Spleen (tissue), 11 donors: ENCODE measurements at regions not wholly inside any gene's neighbourhood (a gene's known extent, or its start where the extent isn't known, plus 50 kb on each side); places are given as distances from the start of the nearest gene placed in this dataset.

Experiments used
- DNase-seq: peaks from one replicate; pipeline ENCODE4 v3.0.0-alpha.2; 2020
- H3K27ac ChIP-seq, 8 donors: fragments of 200-600 bp; sonication (generic) in 7 of 8; 1 replicate in 4 of 8; 2 replicates in 4 of 8; pipeline versions ENCODE4 v1.5.0 to v1.8.0; 2016 to 2021; ENCODE audit warnings: inconsistent platforms in 4 of 8, mild to moderate bottlenecking in 4 of 8, moderate library complexity in 1 of 8
- H3K27me3 ChIP-seq, 7 donors: fragments of 200-600 bp; sonication (generic) in 6 of 7; replicated peaks in 1 of 7; 1 replicate in 4 of 7; 2 replicates in 3 of 7; pipeline versions ENCODE4 v1.5.0 to v1.8.0; 2016 to 2021; ENCODE audit warnings: inconsistent platforms in 3 of 7, mild to moderate bottlenecking in 1 of 7
- H3K36me3 ChIP-seq, 6 donors: fragments of 200-600 bp; sonication (generic) in 5 of 6; 1 replicate in 4 of 6; 2 replicates in 2 of 6; pipeline versions ENCODE4 v1.5.0 to v1.8.0; 2016 to 2021; ENCODE audit warnings: inconsistent platforms in 2 of 6
- H3K4me1 ChIP-seq, 6 donors: fragments of 200-600 bp; sonication (generic) in 5 of 6; 1 replicate in 3 of 6; 2 replicates in 3 of 6; pipeline versions ENCODE4 v1.5.0 to v1.8.0; 2016 to 2021; ENCODE audit warnings: inconsistent platforms in 3 of 6
- H3K4me3 ChIP-seq, 8 donors: fragments of 200-600 bp; sonication (generic) in 7 of 8; 1 replicate in 4 of 8; 2 replicates in 4 of 8; pipeline versions ENCODE4 v1.5.0 to v1.8.0; 2016 to 2021; ENCODE audit warnings: inconsistent platforms in 4 of 8, mild to moderate bottlenecking in 4 of 8, moderate library complexity in 2 of 8
- H3K9me3 ChIP-seq, 8 donors: fragments of 200-600 bp; sonication (generic) in 7 of 8; 1 replicate in 4 of 8; 2 replicates in 4 of 8; pipeline versions ENCODE4 v1.5.0 to v1.8.0; 2016 to 2021; ENCODE audit warnings: inconsistent platforms in 4 of 8
- CTCF ChIP-seq, 11 experiments: fragments of 200-600 bp in 7 of 11; fragments of 450-650 bp in 4 of 11; sonication (generic) in 4 of 11; IDR thresholded peaks in 8 of 11; conservative IDR thresholded peaks in 3 of 11; 1 replicate in 7 of 11; 2 replicates in 4 of 11; pipeline versions ENCODE4 v1.4.0 to v1.8.0; 2016 to 2021; ENCODE audit warnings: antibody characterized with exemption in 11 of 11, inconsistent platforms in 4 of 11, mild to moderate bottlenecking in 1 of 11
- POLR2A ChIP-seq, 3 donors: fragments of 450-650 bp; IDR thresholded peaks; one replicate each; pipeline ENCODE4 v1.5.1; 2017; ENCODE audit warnings: antibody characterized with exemption in 3 of 3, mild to moderate bottlenecking in 1 of 3
- POLR2AphosphoS5 ChIP-seq, 3 donors: sonication (generic); formaldehyde crosslinking; IDR thresholded peaks; one replicate each; pipeline ENCODE4 v1.5.1; 2017; ENCODE audit warnings: antibody characterized with exemption in 3 of 3
- WGBS, 5 donors: extraction: QIAGEN DNeasy Blood & Tissue Kit in 3 of 5; methylation state at CpG; one replicate each; pipeline versions ENCODE4 v1.1.5 to v1.1.7; 2013 to 2018; 5-methylcytosine and 5-hydroxymethylcytosine counted together
- intact Hi-C: fragments of 100-400 bp; cut with DNase I; formaldehyde crosslinking; loops from one replicate; pipeline ENCODE4 v1.15.0; 2023; ENCODE audit warnings: low total_unique reads
- donor health status: healthy with polysubstance abuse.
- donor health status: DM: no; HTN: no; CAD: no; lungs with moderate emphysema.
- donor health status: DM: no; HTN: no; CAD: no.
- donor health status: Bipolar disorder and iron deficiency.
- donor health status: healthy.
- donor health status: DM: no; HTN: no; CAD: no.
- donor health status: DM: yes; HTN: yes; CAD: no.

GRCh38 chr11:90525962-90526361 lies 303.1 kb upstream of the CHORDC1 start:
- Histone ChIP-seq H3K36me3 (no peaks in the 10 kb centered on the region), H3K27ac (no peak overlapping the region), H3K9me3 (no peaks in the 10 kb centered on the region), H3K4me1 (no peaks in the 10 kb centered on the region), H3K4me3 (no peak overlapping the region), H3K27me3 (no peaks in the 10 kb centered on the region)
- intact Hi-C loops = no loop called here
- WGBS, 5 donors = 79 to 96% (median 93%) methylated on average over 1 of the region's 1 CpG
- DNase-seq = no peak
- TF ChIP-seq POLR2A (IDR thresholded peaks at IDR 0.05) = no peak
- TF ChIP-seq CTCF (IDR thresholded peaks at IDR 0.05 in 8 of 11, conservative IDR thresholded peaks at IDR 0.05 in 3 of 11) = no peak
- no peak for TF ChIP-seq POLR2AphosphoS5 (IDR thresholded peaks at IDR 0.05)

- Histone ChIP-seq H3K9me3 (no peaks in the 10 kb centered on the region), H3K36me3 (no peaks in the 10 kb centered on the region), H3K4me1 (no peaks in the 10 kb centered on the region), H3K27ac (no peak overlapping the region), H3K27me3 (no peaks in the 10 kb centered on the region), H3K4me3 (no peak overlapping the region)
- DNase-seq = no peak
- TF ChIP-seq CTCF (IDR thresholded peaks at IDR 0.05 in 8 of 11, conservative IDR thresholded peaks at IDR 0.05 in 3 of 11) (no peak), POLR2AphosphoS5 (IDR thresholded peaks at IDR 0.05) (no peak), POLR2A (IDR thresholded peaks at IDR 0.05) (no peak)
- intact Hi-C loops = no loop called here
Measured at GRCh38 chr11:90512846-90513245, 290.0 kb upstream of the CHORDC1 start.

- WGBS, 5 donors = 86 to 94% (median 90%) methylated on average over 5 of the region's 5 CpGs
- H3K4me3 ChIP-seq = no peak overlapping the region
- intact Hi-C loops = no loop called here
- H3K4me1 ChIP-seq = no peaks in the 10 kb centered on the region
- no peaks in the 10 kb centered on the region for H3K36me3 ChIP-seq
- DNase-seq = no peak
- no peaks in the 10 kb centered on the region for H3K9me3 ChIP-seq
- TF ChIP-seq POLR2AphosphoS5 (IDR thresholded peaks at IDR 0.05) = no peak
- H3K27me3 ChIP-seq = no peaks in the 10 kb centered on the region
- no peak overlapping the region for H3K27ac ChIP-seq
Measured at GRCh38 chr11:90510839-90511238, 288.0 kb upstream of the CHORDC1 start.

- no peaks in the 10 kb centered on the region for H3K27me3 ChIP-seq
- no peak for TF ChIP-seq POLR2AphosphoS5 (IDR thresholded peaks at IDR 0.05)
- TF ChIP-seq POLR2A (IDR thresholded peaks at IDR 0.05) = no peak
- TF ChIP-seq CTCF (IDR thresholded peaks at IDR 0.05 in 8 of 11, conservative IDR thresholded peaks at IDR 0.05 in 3 of 11) = no peak
- intact Hi-C loops = no loop called here
- H3K4me3 ChIP-seq = no peak overlapping the region
- 72 to 90% (median 83%) methylated on average over 5 of the region's 5 CpGs for WGBS, 5 donors
- H3K4me1 ChIP-seq = no peaks in the 10 kb centered on the region
- H3K9me3 ChIP-seq = peaks cover 0 to 28% (median 20%) of the 10 kb centered on the region in 8 donors
- no peak overlapping the region for H3K27ac ChIP-seq
- H3K36me3 ChIP-seq = no peaks in the 10 kb centered on the region
- no peak for DNase-seq
Measured at GRCh38 chr11:90500922-90501568, 278.2 kb upstream of the CHORDC1 start.

- no peak for TF ChIP-seq POLR2AphosphoS5 (IDR thresholded peaks at IDR 0.05)
- TF ChIP-seq POLR2A (IDR thresholded peaks at IDR 0.05) = no peak
- 89 to 100% (median 93%) methylated on average over 1 of the region's 1 CpG for WGBS, 5 donors
- intact Hi-C loops = no loop called here
- H3K27me3 ChIP-seq = no peaks in the 10 kb centered on the region
- H3K4me1 ChIP-seq = no peaks in the 10 kb centered on the region
- H3K4me3 ChIP-seq = no peak overlapping the region
- no peak for DNase-seq
- H3K27ac ChIP-seq = no peak overlapping the region
- H3K36me3 ChIP-seq = no peaks in the 10 kb centered on the region
- peaks cover 0 to 32% (median 20%) of the 10 kb centered on the region in 8 donors for H3K9me3 ChIP-seq
Measured at GRCh38 chr11:90496722-90497121, 273.9 kb upstream of the CHORDC1 start.
